ENCODE measurements at regions not wholly inside any gene's neighbourhood (a gene's known extent, or its start where the extent isn't known, plus 50 kb on each side); places are given as distances from the start of the nearest gene placed in this dataset.

GRCh38 chr10:123240250-123240649 lies 86.0 kb downstream of the BUB3 start:
- DNase-seq (ENCODE audit: low spot score) = no peak
- ChIA-PET CTCF (interaction anchor here (0.5 kb wide), 1 partner anchor 74 kb away, joined by 3 read pairs; no protein-coding TSS in a partner anchor), POLR2A (ENCODE audit: low non-redundant PET) (interaction anchor here (0.5 kb wide), 1 partner anchor 11 kb away, joined by 5 read pairs; no protein-coding TSS in a partner anchor)
- no peak overlapping the region for H3K27ac ChIP-seq
- no peak for TF ChIP-seq CTCF (conservative IDR thresholded peaks at IDR 0.05; ENCODE audit: low read depth)

DNA sequence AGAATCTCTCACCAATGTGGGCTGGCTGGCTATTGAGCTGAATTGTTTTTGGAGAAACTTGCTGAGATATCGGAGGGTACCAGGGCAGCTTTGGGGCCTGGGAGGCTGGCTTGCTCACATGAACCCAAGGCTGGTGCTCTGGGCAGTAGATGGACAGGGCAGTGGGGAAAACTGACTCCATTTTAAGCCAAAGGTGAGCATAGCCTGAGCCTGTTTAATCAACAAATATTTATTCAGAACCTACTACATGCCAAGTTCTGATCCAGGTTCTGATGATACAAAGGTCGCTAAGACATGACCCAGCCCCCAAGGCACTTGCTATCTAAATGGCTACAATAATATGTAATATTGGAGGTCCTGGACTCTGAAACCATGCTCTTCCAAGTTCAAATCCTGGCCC lies 86.6 kb downstream of the BUB3 start:
- H3K27ac ChIP-seq = no peak overlapping the region
- ChIA-PET CTCF (interaction anchor here (0.6 kb wide), 2 partner anchors 74 to 865 kb away, joined by 3 read pairs; no protein-coding TSS in a partner anchor), POLR2A (ENCODE audit: low non-redundant PET) (no interaction called here)
- DNase-seq (ENCODE audit: low spot score) = no peak
- no peak for TF ChIP-seq CTCF (conservative IDR thresholded peaks at IDR 0.05; ENCODE audit: low read depth)

GRCh38 chr10:123241391-123242141 lies 87.4 kb downstream of the BUB3 start:
- DNase-seq (ENCODE audit: low spot score) = no peak
- POLR2A ChIA-PET (ENCODE audit: low non-redundant PET) = no interaction called here
- no peak for TF ChIP-seq CTCF (conservative IDR thresholded peaks at IDR 0.05; ENCODE audit: low read depth)
- CTCF ChIA-PET = interaction anchor here (0.6 kb wide), 4 partner anchors 29 to 864 kb away, joined by 3 to 4 read pairs (median 3); no protein-coding TSS in a partner anchor
- H3K27ac ChIP-seq = no peak overlapping the region

DNA sequence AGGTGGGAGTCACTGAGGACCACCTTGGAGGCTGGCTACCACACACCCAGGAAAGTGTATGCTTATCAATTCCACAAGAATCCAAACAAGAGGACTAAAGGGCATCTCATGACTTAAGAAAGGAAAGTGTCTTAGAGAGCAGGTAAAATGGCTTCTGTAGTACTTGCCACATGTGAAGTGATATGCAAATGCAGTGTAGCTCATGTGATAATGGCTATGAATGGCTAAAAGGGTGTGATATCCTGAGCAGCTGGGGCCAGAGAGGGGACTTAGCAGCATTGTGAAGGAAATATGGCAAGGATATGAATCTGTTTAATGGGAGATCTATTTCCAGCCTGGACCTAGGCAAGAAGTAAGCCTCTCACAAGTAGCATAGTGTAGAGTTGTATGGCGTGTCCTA lies 90.5 kb downstream of the BUB3 start:
- POLR2A ChIA-PET (ENCODE audit: low non-redundant PET) = no interaction called here
- no peak overlapping the region for H3K27ac ChIP-seq
- no peak for DNase-seq (ENCODE audit: low spot score)
- TF ChIP-seq CTCF (conservative IDR thresholded peaks at IDR 0.05; ENCODE audit: low read depth) = no peak
- CTCF ChIA-PET = interaction anchor here (0.6 kb wide), 1 partner anchor 30 kb away, joined by 3 read pairs; no protein-coding TSS in a partner anchor

DNA sequence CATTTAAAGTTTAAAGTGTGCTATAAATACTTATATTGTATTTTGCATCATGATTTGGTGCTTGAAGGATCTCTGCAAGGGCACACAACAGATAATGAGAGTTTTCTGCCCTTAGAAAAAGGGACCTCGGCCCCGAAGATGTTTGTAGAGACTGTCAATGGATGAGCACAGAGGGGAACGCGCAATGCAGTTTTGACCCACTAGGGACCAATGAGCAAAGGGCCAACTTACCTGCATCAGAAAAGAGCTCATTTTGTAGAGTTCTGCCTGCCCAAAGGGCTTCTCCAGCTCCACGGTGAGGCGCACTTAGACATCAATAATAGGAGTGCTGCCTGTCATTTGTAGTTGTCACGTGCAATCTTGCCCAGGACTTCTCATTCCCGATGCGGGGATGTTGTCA lies 91.1 kb downstream of the BUB3 start:
- POLR2A ChIA-PET (ENCODE audit: low non-redundant PET) = no interaction called here
- DNase-seq (ENCODE audit: low spot score) = no peak
- TF ChIP-seq CTCF (conservative IDR thresholded peaks at IDR 0.05; ENCODE audit: low read depth) = no peak
- CTCF ChIA-PET = interaction anchor here (0.6 kb wide), 1 partner anchor 29 kb away, joined by 3 read pairs; no protein-coding TSS in a partner anchor
- no peak overlapping the region for H3K27ac ChIP-seq

- H3K27ac ChIP-seq = no peak overlapping the region
- ChIA-PET CTCF (no interaction called here), POLR2A (ENCODE audit: low non-redundant PET) (interaction anchor here (0.5 kb wide), 1 partner anchor 1104 kb away, joined by 5 read pairs; no protein-coding TSS in a partner anchor)
- TF ChIP-seq CTCF (conservative IDR thresholded peaks at IDR 0.05; ENCODE audit: low read depth) = no peak
- DNase-seq (ENCODE audit: low spot score) = no peak
Observed at GRCh38 chr10:123249894-123250293, 95.7 kb downstream of the BUB3 start.
